ENCODE measurements at regions not wholly inside any gene's neighbourhood (a gene's known extent, or its start where the extent isn't known, plus 50 kb on each side); places are given as distances from the start of the nearest gene placed in this dataset.

DNA sequence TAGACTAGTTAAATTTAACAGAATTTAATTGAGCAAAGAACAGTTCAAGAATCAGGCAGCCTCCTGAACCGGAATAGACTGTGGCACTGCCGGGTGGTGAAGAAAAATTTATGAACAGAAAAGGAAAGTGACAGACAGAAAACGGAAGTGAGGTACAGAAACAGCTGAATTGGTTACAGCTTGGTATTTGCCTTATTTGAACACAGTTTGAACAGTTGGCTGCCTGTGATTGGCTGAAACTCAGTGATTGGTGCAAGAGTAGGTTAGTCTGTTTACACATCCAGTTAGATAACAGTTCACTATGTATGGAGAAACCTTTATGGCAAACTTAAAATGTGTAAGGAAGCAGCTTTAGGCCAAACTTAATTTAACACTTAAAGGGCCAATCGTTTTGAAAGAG is 116.0 kb upstream of the CITED2 start:
- Histone ChIP-seq H3K27ac (no peak overlapping the region), H3K36me3 (no peaks in the 10 kb centered on the region), H3K4me1 (no peaks in the 10 kb centered on the region), H3K9me3 (no peaks in the 10 kb centered on the region), H3K4me3 (no peak overlapping the region), H3K27me3 (no peaks in the 10 kb centered on the region)
- TF ChIP-seq CTCF (IDR thresholded peaks at IDR 0.05) (no peak), POLR2A (IDR thresholded peaks at IDR 0.05) (no peak)
- intact Hi-C loops (cut with DNase I) = no loop called here
- no peak for DNase-seq
- 66 to 67% methylated on average over 4 of the region's 4 CpGs for WGBS, 2 donors

- H3K9me3 ChIP-seq = no peaks in the 10 kb centered on the region
- no peak overlapping the region for H3K27ac ChIP-seq
- intact Hi-C loops (cut with DNase I) = no loop called here
- TF ChIP-seq POLR2A (IDR thresholded peaks at IDR 0.05) (no peak), CTCF (IDR thresholded peaks at IDR 0.05) (no peak)
- H3K4me1 ChIP-seq = no peaks in the 10 kb centered on the region
- no peaks in the 10 kb centered on the region for H3K36me3 ChIP-seq
- H3K4me3 ChIP-seq = no peak overlapping the region
- no peak for DNase-seq
- H3K27me3 ChIP-seq = no peaks in the 10 kb centered on the region
Observed at GRCh38 chr6:139486476-139486799, 112.0 kb upstream of the CITED2 start.

GRCh38 chr6:139485742-139486475 is 111.5 kb upstream of the CITED2 start:
- TF ChIP-seq POLR2A (IDR thresholded peaks at IDR 0.05) (no peak), CTCF (IDR thresholded peaks at IDR 0.05) (no peak)
- intact Hi-C loops (cut with DNase I) = no loop called here
- DNase-seq = no peak
- H3K4me1 ChIP-seq = no peaks in the 10 kb centered on the region
- no peaks in the 10 kb centered on the region for H3K27me3 ChIP-seq
- H3K27ac ChIP-seq = no peak overlapping the region
- H3K36me3 ChIP-seq = no peaks in the 10 kb centered on the region
- WGBS, 2 donors = 76 to 81% methylated on average over 5 of the region's 5 CpGs
- no peaks in the 10 kb centered on the region for H3K9me3 ChIP-seq
- no peak overlapping the region for H3K4me3 ChIP-seq

DNA sequence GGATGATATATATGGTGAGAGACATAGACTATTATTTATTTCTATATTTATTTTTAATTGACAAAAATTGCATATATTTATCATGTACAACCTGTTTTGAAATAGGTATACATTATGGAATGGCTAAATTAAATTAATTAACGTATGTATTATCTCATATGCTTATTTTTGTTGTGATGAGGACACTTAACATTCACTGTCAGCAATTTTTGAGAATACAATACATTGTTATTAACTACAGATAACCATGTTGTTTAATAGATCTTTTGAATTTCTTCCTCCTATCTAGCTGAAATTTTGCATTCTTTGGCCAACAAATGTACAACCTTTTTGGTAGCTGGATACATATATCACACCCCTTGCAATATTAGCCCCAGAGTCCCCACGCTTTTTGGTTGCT is 110.7 kb upstream of the CITED2 start:
- no peaks in the 10 kb centered on the region for H3K4me1 ChIP-seq
- TF ChIP-seq CTCF (IDR thresholded peaks at IDR 0.05) = no peak
- TF ChIP-seq POLR2A (IDR thresholded peaks at IDR 0.05) = no peak
- no peak overlapping the region for H3K27ac ChIP-seq
- no peaks in the 10 kb centered on the region for H3K9me3 ChIP-seq
- no peak overlapping the region for H3K4me3 ChIP-seq
- no peaks in the 10 kb centered on the region for H3K36me3 ChIP-seq
- intact Hi-C loops (cut with DNase I) = no loop called here
- H3K27me3 ChIP-seq = no peaks in the 10 kb centered on the region
- no peak for DNase-seq
- 70 to 91% methylated on average over 2 of the region's 2 CpGs for WGBS, 2 donors

DNA sequence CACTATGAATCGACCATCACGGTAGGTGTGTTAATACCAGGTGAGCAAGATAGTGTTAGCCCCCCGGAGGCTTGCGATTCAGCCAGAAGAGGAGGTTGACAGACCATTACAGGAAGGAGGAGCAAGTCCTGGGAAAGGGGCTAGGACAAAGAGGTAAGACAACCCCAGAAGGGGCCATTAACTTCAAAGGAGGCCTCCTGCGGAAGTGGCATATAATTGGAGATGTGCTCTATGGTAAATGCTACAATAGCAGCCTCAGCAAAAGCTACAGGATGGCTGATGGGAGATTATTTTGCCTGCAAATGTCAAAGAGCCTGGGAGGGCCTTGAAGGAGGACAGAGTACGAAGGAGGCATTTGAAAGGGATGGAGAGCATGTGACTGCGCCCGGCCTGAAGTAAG is 108.6 kb upstream of the CITED2 start:
- no peak for DNase-seq
- H3K9me3 ChIP-seq = no peaks in the 10 kb centered on the region
- no peaks in the 10 kb centered on the region for H3K27me3 ChIP-seq
- WGBS, 2 donors = 90 to 92% methylated on average over 8 of the region's 8 CpGs
- intact Hi-C loops (cut with DNase I) = no loop called here
- H3K27ac ChIP-seq = no peak overlapping the region
- no peak overlapping the region for H3K4me3 ChIP-seq
- H3K4me1 ChIP-seq = no peaks in the 10 kb centered on the region
- no peaks in the 10 kb centered on the region for H3K36me3 ChIP-seq
- no peak for TF ChIP-seq CTCF (IDR thresholded peaks at IDR 0.05)
- no peak for TF ChIP-seq POLR2A (IDR thresholded peaks at IDR 0.05)
